Upper lobe of right lung (tissue), 1 donor: ENCODE measurements at regions not wholly inside any gene's neighbourhood (a gene's known extent, or its start where the extent isn't known, plus 50 kb on each side); places are given as distances from the start of the nearest gene placed in this dataset.

Source experiments
- ATAC-seq: fragments of 200-7000 bp; cut with Tn5 transposase; one replicate; pipeline ENCODE4 v1.9.1; 2020; ENCODE audit warnings: mild to moderate bottlenecking, moderate library complexity
- DNase-seq: peaks from one replicate; pipeline ENCODE4 v3.0.0-alpha.2; 2020
- H3K27ac ChIP-seq: fragments of 200-600 bp; one replicate; pipeline ENCODE4 v1.8.0; 2022
- H3K27me3 ChIP-seq: fragments of 200-600 bp; one replicate; pipeline ENCODE4 v1.8.0; 2022; ENCODE audit warnings: mild to moderate bottlenecking
- H3K36me3 ChIP-seq: fragments of 200-600 bp; one replicate; pipeline ENCODE4 v1.8.0; 2022
- H3K4me1 ChIP-seq: fragments of 200-600 bp; one replicate; pipeline ENCODE4 v1.8.0; 2022
- H3K4me3 ChIP-seq: fragments of 200-600 bp; one replicate; pipeline ENCODE4 v1.8.0; 2022; ENCODE audit warnings: mild to moderate bottlenecking
- H3K9me3 ChIP-seq: fragments of 200-600 bp; one replicate; pipeline ENCODE4 v1.8.0; 2022
- CTCF ChIP-seq: fragments of 200-600 bp; IDR thresholded peaks from one replicate; pipeline ENCODE4 v1.8.0; 2022; ENCODE audit warnings: antibody characterized with exemption
- intact Hi-C: fragments of 100-400 bp; cut with DNase I; formaldehyde crosslinking; loops from one replicate; pipeline ENCODE4 v1.11.0; 2022
- donor health status: DM: no; HTN: yes; CAD: no; lungs with severe emphysema.

DNA sequence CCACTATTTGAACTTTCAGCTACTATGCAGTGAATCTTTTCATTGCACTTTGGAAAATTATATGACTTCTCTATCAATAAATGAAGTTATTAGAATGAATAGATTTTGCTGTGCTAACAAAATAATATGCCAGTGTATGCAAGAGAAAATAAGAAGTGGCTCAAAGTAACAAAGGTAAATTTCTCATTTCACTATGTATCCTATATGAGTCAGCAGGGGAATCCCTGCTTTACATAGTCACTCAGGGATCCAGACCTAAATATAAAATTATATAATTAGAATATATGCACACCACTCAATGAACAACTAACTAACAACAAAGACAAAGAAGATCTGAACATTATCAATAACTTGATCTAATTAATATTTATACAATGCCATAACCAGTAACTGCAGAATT is 390.8 kb upstream of the IRAK1BP1 start:
- Histone ChIP-seq H3K27ac (no peak overlapping the region), H3K4me3 (no peak overlapping the region), H3K4me1 (no peaks in the 10 kb centered on the region), H3K36me3 (no peaks in the 10 kb centered on the region), H3K9me3 (no peaks in the 10 kb centered on the region), H3K27me3 (no peaks in the 10 kb centered on the region)
- TF ChIP-seq CTCF = no peak
- DNase-seq = no peak
- ATAC-seq = no peak
- intact Hi-C loops = no loop called here

GRCh38 chr6:78482801-78483552 is 384.4 kb upstream of the IRAK1BP1 start:
- Histone ChIP-seq H3K36me3 (no peaks in the 10 kb centered on the region), H3K4me3 (no peak overlapping the region), H3K27me3 (no peaks in the 10 kb centered on the region), H3K4me1 (no peaks in the 10 kb centered on the region), H3K9me3 (no peaks in the 10 kb centered on the region), H3K27ac (no peak overlapping the region)
- intact Hi-C loops = no loop called here
- DNase-seq (no peak), ATAC-seq (no peak)
- no peak for TF ChIP-seq CTCF

- intact Hi-C loops = no loop called here
- H3K4me3 ChIP-seq = no peak overlapping the region
- no peak for TF ChIP-seq CTCF
- no peaks in the 10 kb centered on the region for H3K9me3 ChIP-seq
- ATAC-seq (no peak), DNase-seq (no peak)
- H3K27me3 ChIP-seq = no peaks in the 10 kb centered on the region
- no peaks in the 10 kb centered on the region for H3K4me1 ChIP-seq
- no peaks in the 10 kb centered on the region for H3K36me3 ChIP-seq
- no peak overlapping the region for H3K27ac ChIP-seq
Measured at GRCh38 chr6:78483553-78484197, 383.7 kb upstream of the IRAK1BP1 start.

DNA sequence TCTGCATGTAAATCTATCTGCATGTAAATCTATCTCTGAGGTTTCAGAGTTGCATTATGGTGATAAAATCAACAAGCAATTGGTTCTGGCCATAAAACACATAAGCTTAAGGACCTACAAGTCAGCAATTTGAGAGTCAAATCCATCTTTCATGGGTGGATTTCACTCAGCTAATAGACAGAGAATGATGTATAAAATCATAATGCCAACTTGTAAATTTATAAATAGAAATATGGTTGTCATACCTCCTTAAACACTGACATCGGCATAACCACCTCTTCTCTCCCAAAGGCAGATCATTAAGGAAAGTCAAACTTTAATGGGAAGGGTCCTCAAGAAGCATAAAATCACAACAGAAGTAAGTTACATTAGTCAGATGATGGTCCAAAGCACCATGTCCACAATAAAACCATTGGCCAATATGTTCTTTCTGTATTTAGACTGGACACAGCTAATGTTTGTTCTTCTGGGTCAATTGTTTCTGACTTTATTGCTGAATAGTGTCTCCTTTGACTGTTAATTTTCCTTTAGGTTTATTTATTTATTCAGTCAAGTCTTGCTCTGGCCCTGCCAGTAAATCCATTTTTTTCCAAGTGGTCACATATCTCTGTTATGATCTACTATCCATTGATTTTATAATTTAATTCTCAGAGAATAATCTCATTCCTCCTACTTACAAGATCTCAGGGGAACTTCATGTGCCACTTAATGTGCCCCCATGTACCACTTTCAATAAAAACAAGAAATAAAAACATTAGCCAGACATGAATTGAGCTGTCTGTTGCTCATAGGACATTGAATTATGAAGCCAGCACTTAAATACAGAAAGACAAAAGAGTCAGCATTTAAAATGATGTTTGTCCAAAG is 382.9 kb upstream of the IRAK1BP1 start:
- Histone ChIP-seq H3K4me1 (no peaks in the 10 kb centered on the region), H3K4me3 (no peak overlapping the region), H3K36me3 (no peaks in the 10 kb centered on the region), H3K27ac (no peak overlapping the region), H3K9me3 (no peaks in the 10 kb centered on the region), H3K27me3 (no peaks in the 10 kb centered on the region)
- TF ChIP-seq CTCF = no peak
- intact Hi-C loops = no loop called here
- DNase-seq (no peak), ATAC-seq (no peak)

GRCh38 chr6:78487401-78487800 is 379.9 kb upstream of the IRAK1BP1 start:
- H3K4me1 ChIP-seq = no peaks in the 10 kb centered on the region
- no peak overlapping the region for H3K4me3 ChIP-seq
- no peaks in the 10 kb centered on the region for H3K36me3 ChIP-seq
- TF ChIP-seq CTCF = no peak
- DNase-seq (no peak), ATAC-seq (no peak)
- no peaks in the 10 kb centered on the region for H3K27me3 ChIP-seq
- no peak overlapping the region for H3K27ac ChIP-seq
- intact Hi-C loops = no loop called here
- H3K9me3 ChIP-seq = no peaks in the 10 kb centered on the region
